ENCODE measurements at regions not wholly inside any gene's neighbourhood (a gene's known extent, or its start where the extent isn't known, plus 50 kb on each side); places are given as distances from the start of the nearest gene placed in this dataset.

DNA sequence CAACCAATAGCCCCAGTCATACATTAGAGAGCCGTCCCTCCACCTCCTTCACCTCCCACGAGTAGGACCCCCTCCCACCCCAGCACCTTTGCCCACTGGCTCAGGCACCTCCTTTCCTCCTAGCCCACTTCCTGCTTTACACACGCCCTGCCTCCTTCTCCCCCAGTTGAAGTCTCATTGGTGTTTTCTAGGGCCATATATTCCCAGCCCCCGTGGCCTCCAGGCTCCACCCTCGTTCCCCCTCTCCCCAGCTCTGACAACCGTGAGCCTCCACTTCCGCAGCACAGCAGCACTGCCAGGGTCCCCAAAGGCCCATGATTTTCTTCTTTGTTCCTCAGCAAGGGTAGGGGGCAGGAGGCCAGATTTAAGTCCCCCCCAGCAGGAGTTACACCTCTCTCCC, 340.3 kb upstream of the TNRC6C start:
- Histone ChIP-seq H3K27me3 (ENCODE audit: low read length) (no peaks in the 10 kb centered on the region), H3K79me2 (ENCODE audit: insufficient read depth, low read length) (no peaks in the 10 kb centered on the region), H2AFZ (ENCODE audit: low read depth, low read length, severe bottlenecking) (no peak overlapping the region)

DNA sequence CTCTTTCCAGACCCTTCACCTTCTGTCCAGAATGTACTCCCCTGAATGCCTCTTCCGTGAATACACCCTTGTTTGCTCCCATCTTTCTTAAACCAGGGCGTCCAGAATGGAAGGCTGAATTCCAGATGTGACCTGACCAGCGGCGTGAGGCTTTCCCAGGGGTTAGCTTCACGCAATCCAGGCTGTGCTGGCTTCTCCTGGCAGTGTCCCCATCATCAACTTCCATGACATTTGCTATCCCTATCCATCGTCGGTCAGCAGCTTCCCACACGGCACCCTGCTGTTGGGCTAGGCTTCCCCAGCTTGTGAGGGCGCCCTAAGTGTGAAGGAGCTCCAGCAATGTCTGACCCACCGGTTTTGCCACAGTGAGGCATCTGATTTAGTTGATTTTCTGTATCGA, 339.8 kb upstream of the TNRC6C start:
- Histone ChIP-seq H3K79me2 (ENCODE audit: insufficient read depth, low read length) (no peaks in the 10 kb centered on the region), H2AFZ (ENCODE audit: low read depth, low read length, severe bottlenecking) (no peak overlapping the region), H3K36me3 (ENCODE audit: low read length) (no peaks in the 10 kb centered on the region), H3K9ac (ENCODE audit: low read length) (no peak overlapping the region), H3F3A (ENCODE audit: insufficient read depth) (no peaks in the 10 kb centered on the region), H3K9me2 (replicated peaks; ENCODE audit: insufficient read depth, low read length) (no peaks in the 10 kb centered on the region), H3K9me3 (ENCODE audit: insufficient read depth, low read length) (no peaks in the 10 kb centered on the region), H3K4me2 (ENCODE audit: low read depth, low read length, poor library complexity, severe bottlenecking) (no peak overlapping the region), H3K27me3 (ENCODE audit: low read length) (no peaks in the 10 kb centered on the region), H3K4me3 (ENCODE audit: insufficient read depth, low read length, poor library complexity, severe bottlenecking) (no peak overlapping the region), H3K27ac (ENCODE audit: low read depth, low read length) (no peak overlapping the region), H4K20me1 (ENCODE audit: low read depth, low read length) (no peaks in the 10 kb centered on the region)
- TF ChIP-seq, protein P1, sequence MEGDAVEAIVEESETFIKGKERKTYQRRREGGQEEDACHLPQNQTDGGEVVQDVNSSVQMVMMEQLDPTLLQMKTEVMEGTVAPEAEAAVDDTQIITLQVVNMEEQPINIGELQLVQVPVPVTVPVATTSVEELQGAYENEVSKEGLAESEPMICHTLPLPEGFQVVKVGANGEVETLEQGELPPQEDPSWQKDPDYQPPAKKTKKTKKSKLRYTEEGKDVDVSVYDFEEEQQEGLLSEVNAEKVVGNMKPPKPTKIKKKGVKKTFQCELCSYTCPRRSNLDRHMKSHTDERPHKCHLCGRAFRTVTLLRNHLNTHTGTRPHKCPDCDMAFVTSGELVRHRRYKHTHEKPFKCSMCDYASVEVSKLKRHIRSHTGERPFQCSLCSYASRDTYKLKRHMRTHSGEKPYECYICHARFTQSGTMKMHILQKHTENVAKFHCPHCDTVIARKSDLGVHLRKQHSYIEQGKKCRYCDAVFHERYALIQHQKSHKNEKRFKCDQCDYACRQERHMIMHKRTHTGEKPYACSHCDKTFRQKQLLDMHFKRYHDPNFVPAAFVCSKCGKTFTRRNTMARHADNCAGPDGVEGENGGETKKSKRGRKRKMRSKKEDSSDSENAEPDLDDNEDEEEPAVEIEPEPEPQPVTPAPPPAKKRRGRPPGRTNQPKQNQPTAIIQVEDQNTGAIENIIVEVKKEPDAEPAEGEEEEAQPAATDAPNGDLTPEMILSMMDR (IDR thresholded peaks at IDR 0.05; ENCODE audit: insufficient read depth, low read length, poor library complexity, severe bottlenecking): no peak
- TF ChIP-seq EZH2phosphoT487 (conservative IDR thresholded peaks at IDR 0.05; ENCODE audit: low read length): no peak

More for the DNA sequence above, 340.3 kb upstream of the TNRC6C start:
- Histone ChIP-seq H3K27ac (ENCODE audit: low read depth, low read length) (no peak overlapping the region), H3K4me2 (ENCODE audit: low read depth, low read length, poor library complexity, severe bottlenecking) (no peak overlapping the region), H3F3A (ENCODE audit: insufficient read depth) (no peaks in the 10 kb centered on the region), H3K9me2 (replicated peaks; ENCODE audit: insufficient read depth, low read length) (no peaks in the 10 kb centered on the region), H3K36me3 (ENCODE audit: low read length) (no peaks in the 10 kb centered on the region), H3K9ac (ENCODE audit: low read length) (no peak overlapping the region), H3K9me3 (ENCODE audit: insufficient read depth, low read length) (no peaks in the 10 kb centered on the region), H4K20me1 (ENCODE audit: low read depth, low read length) (no peaks in the 10 kb centered on the region), H3K4me3 (ENCODE audit: insufficient read depth, low read length, poor library complexity, severe bottlenecking) (no peak overlapping the region)
- no peak for TF ChIP-seq EZH2phosphoT487 (conservative IDR thresholded peaks at IDR 0.05; ENCODE audit: low read length)
- TF ChIP-seq, protein P1 (IDR thresholded peaks at IDR 0.05; ENCODE audit: insufficient read depth, low read length, poor library complexity, severe bottlenecking): no peak

DNA sequence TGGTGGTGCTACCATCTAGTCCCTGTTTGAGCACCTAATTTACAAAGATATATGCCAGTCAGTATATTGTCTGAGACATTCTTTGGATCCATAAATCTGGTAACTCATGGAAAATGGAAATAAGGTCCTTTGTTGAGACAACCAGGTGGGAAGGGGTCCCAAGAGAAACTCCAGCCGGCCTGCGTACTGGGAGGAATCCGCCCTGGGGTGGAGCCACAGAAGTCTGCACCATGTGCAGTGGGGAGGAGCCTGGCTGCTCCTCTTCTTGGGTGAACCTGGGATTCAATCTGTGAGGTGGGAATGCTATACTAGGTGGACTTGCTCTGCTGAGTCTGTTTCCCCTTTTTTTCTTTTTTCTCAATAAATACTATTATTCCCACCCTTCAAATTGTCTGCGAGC, 339.2 kb upstream of the TNRC6C start:
- H3K9me3 ChIP-seq (ENCODE audit: insufficient read depth, low read length): no peaks in the 10 kb centered on the region
- no peaks in the 10 kb centered on the region for H4K20me1 ChIP-seq (ENCODE audit: low read depth, low read length)
- no peaks in the 10 kb centered on the region for H3K36me3 ChIP-seq (ENCODE audit: low read length)
- no peaks in the 10 kb centered on the region for H3K9me2 ChIP-seq (replicated peaks; ENCODE audit: insufficient read depth, low read length)
- no peak overlapping the region for H3K4me3 ChIP-seq (ENCODE audit: insufficient read depth, low read length, poor library complexity, severe bottlenecking)
- no peak overlapping the region for H3K9ac ChIP-seq (ENCODE audit: low read length)
- no peak overlapping the region for H3K27ac ChIP-seq (ENCODE audit: low read depth, low read length)
- H3K79me2 ChIP-seq (ENCODE audit: insufficient read depth, low read length): no peaks in the 10 kb centered on the region
- H3K4me2 ChIP-seq (ENCODE audit: low read depth, low read length, poor library complexity, severe bottlenecking): no peak overlapping the region
- no peak overlapping the region for H2AFZ ChIP-seq (ENCODE audit: low read depth, low read length, severe bottlenecking)
- TF ChIP-seq, protein P1 (IDR thresholded peaks at IDR 0.05; ENCODE audit: insufficient read depth, low read length, poor library complexity, severe bottlenecking): no peak
- TF ChIP-seq EZH2phosphoT487 (conservative IDR thresholded peaks at IDR 0.05; ENCODE audit: low read length): no peak
- H3F3A ChIP-seq (ENCODE audit: insufficient read depth): no peaks in the 10 kb centered on the region
- H3K27me3 ChIP-seq (ENCODE audit: low read length): no peaks in the 10 kb centered on the region
